OCI-LY1 (cell line): ENCODE measurements at regions not wholly inside any gene's neighbourhood (a gene's known extent, or its start where the extent isn't known, plus 50 kb on each side); places are given as distances from the start of the nearest gene placed in this dataset.

Source experiments
- H2AFZ ChIP-seq: fragments of 200-600 bp; sonication (generic), shearing (Covaris generic); 2 replicates; pipeline ENCODE4 v1.6.0; 2014; ENCODE audit warnings: antibody characterized with exemption, mild to moderate bottlenecking, low read length
- H3F3A ChIP-seq: fragments of 200-600 bp; sonication (generic), shearing (Covaris generic); 2 replicates; pipeline ENCODE4 v1.6.0; 2014; ENCODE audit warnings: mild to moderate bottlenecking, antibody characterized with exemption, low read length, moderate library complexity; ENCODE audit not compliant: insufficient read depth
- H3K27ac ChIP-seq: fragments of 200-600 bp; sonication (generic); 2 replicates; pipeline ENCODE4 v1.5.1; 2014; ENCODE audit warnings: low read length, mixed run types, mild to moderate bottlenecking, low read depth; ENCODE audit not compliant: poor library complexity, severe bottlenecking
- H3K27me3 ChIP-seq: fragments of 200-600 bp; sonication (generic); 2 replicates; pipeline ENCODE4 v1.6.0; 2014; ENCODE audit warnings: antibody characterized with exemption, mild to moderate bottlenecking, low read length, moderate library complexity; ENCODE audit not compliant: insufficient read depth
- H3K36me3 ChIP-seq: fragments of 200-600 bp; sonication (generic); 2 replicates; pipeline ENCODE4 v1.6.1; 2014; ENCODE audit warnings: mild to moderate bottlenecking, antibody characterized with exemption, low read length, moderate library complexity, mixed read lengths; ENCODE audit not compliant: insufficient read depth
- H3K4me1 ChIP-seq: fragments of 200-600 bp; sonication (generic); 2 replicates; pipeline ENCODE4 v1.5.1; 2014; ENCODE audit warnings: mild to moderate bottlenecking, low read length, moderate library complexity; ENCODE audit not compliant: insufficient read depth, severe bottlenecking
- H3K4me2 ChIP-seq: fragments of 200-600 bp; sonication (generic), shearing (Covaris generic); 2 replicates; pipeline ENCODE4 v1.6.1; 2014; ENCODE audit warnings: low read length
- H3K4me3 ChIP-seq: fragments of 200-600 bp; sonication (generic); 2 replicates; pipeline ENCODE4 v1.5.1; 2014; ENCODE audit warnings: low read length, low read depth, mild to moderate bottlenecking, mixed read lengths; ENCODE audit not compliant: poor library complexity, severe bottlenecking
- H3K79me2 ChIP-seq: fragments of 200-600 bp; shearing (Covaris generic); 2 replicates; pipeline ENCODE4 v1.6.1; 2016; ENCODE audit warnings: mixed run types, low read length, mixed read lengths; ENCODE audit not compliant: insufficient read depth
- H3K9ac ChIP-seq: fragments of 200-600 bp; sonication (generic), shearing (Covaris generic); 2 replicates; pipeline ENCODE4 v1.6.1; 2014; ENCODE audit warnings: mild to moderate bottlenecking, low read length, mixed read lengths
- H3K9me2 ChIP-seq: fragments of 200-600 bp; sonication (generic), shearing (Covaris generic); 2 replicates; pipeline ENCODE4 v1.6.1; 2014; ENCODE audit warnings: low read depth, mild to moderate bottlenecking, low read length, mixed read lengths
- H3K9me3 ChIP-seq: fragments of 200-600 bp; shearing (Covaris generic); 2 replicates; pipeline ENCODE4 v1.6.1; 2014; ENCODE audit warnings: low read length, mixed read lengths
- H4K20me1 ChIP-seq: fragments of 200-600 bp; sonication (generic), shearing (Covaris generic); 2 replicates; pipeline ENCODE4 v1.6.0; 2016; ENCODE audit warnings: mild to moderate bottlenecking, low read length; ENCODE audit not compliant: insufficient read depth
- EZH2 ChIP-seq: fragments of 200-600 bp; sonication (generic), shearing (Covaris generic); IDR thresholded peaks from 2 replicates; pipeline ENCODE4 v1.8.0; 2017; ENCODE audit warnings: borderline replicate concordance, mixed run types, mild to moderate bottlenecking, antibody characterized with exemption, low read length, moderate library complexity, mixed read lengths
- TF ChIP-seq, protein P1 (sequence below): fragments of 200-600 bp; sonication (generic), shearing (Covaris generic); IDR thresholded peaks from 2 replicates; pipeline ENCODE4 v1.5.1; 2017; ENCODE audit warnings: mild to moderate bottlenecking, antibody characterized with exemption, low read length, moderate library complexity, mixed read lengths

GRCh38 chrX:98931216-98931615, 1478.9 kb downstream of the PCDH19 start:
- Histone ChIP-seq H3K9me2 (no peaks in the 10 kb centered on the region), H3K27ac (no peak overlapping the region), H3K79me2 (no peaks in the 10 kb centered on the region), H4K20me1 (no peaks in the 10 kb centered on the region), H3F3A (no peaks in the 10 kb centered on the region), H3K4me2 (no peak overlapping the region), H2AFZ (no peak overlapping the region), H3K27me3 (no peaks in the 10 kb centered on the region), H3K4me1 (no peaks in the 10 kb centered on the region), H3K9ac (no peak overlapping the region), H3K9me3 (no peaks in the 10 kb centered on the region), H3K36me3 (no peaks in the 10 kb centered on the region), H3K4me3 (no peak overlapping the region)
- no peak for TF ChIP-seq EZH2
- TF ChIP-seq, protein P1, sequence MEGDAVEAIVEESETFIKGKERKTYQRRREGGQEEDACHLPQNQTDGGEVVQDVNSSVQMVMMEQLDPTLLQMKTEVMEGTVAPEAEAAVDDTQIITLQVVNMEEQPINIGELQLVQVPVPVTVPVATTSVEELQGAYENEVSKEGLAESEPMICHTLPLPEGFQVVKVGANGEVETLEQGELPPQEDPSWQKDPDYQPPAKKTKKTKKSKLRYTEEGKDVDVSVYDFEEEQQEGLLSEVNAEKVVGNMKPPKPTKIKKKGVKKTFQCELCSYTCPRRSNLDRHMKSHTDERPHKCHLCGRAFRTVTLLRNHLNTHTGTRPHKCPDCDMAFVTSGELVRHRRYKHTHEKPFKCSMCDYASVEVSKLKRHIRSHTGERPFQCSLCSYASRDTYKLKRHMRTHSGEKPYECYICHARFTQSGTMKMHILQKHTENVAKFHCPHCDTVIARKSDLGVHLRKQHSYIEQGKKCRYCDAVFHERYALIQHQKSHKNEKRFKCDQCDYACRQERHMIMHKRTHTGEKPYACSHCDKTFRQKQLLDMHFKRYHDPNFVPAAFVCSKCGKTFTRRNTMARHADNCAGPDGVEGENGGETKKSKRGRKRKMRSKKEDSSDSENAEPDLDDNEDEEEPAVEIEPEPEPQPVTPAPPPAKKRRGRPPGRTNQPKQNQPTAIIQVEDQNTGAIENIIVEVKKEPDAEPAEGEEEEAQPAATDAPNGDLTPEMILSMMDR: no peak

GRCh38 chrX:98924511-98924910, 1485.6 kb downstream of the PCDH19 start:
- Histone ChIP-seq H2AFZ (no peak overlapping the region), H3K27me3 (no peaks in the 10 kb centered on the region), H3K36me3 (no peaks in the 10 kb centered on the region), H3K4me3 (no peak overlapping the region), H3F3A (no peaks in the 10 kb centered on the region), H3K9me2 (no peaks in the 10 kb centered on the region), H3K4me2 (no peak overlapping the region), H3K9me3 (no peaks in the 10 kb centered on the region), H4K20me1 (no peaks in the 10 kb centered on the region), H3K27ac (no peak overlapping the region), H3K79me2 (no peaks in the 10 kb centered on the region), H3K4me1 (no peaks in the 10 kb centered on the region), H3K9ac (no peak overlapping the region)
- no peak for TF ChIP-seq EZH2
- TF ChIP-seq, protein P1: no peak

DNA sequence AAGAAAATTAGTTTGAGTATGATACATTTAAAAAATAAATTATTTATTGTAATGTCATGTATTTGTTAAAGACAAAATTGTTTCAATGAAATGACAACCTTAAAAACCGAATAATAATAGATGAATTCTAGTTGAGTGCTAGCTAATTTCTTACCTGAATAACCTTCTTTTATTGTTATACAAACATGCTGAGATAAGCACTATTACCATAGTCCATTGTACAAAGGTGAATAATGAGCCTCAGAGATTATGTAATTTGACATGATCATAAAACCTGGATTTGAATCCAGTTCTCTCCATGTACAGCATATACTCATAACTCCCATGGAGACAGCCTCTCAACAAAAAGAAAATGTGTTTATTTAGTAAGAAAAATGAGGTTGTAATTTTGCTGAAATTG, 1512.9 kb downstream of the PCDH19 start:
- no peaks in the 10 kb centered on the region for H3K36me3 ChIP-seq
- no peak overlapping the region for H3K4me2 ChIP-seq
- H3K9ac ChIP-seq: no peak overlapping the region
- H3K27ac ChIP-seq: no peak overlapping the region
- H4K20me1 ChIP-seq: no peaks in the 10 kb centered on the region
- no peak overlapping the region for H3K4me3 ChIP-seq
- TF ChIP-seq EZH2: no peak
- TF ChIP-seq, protein P1: no peak
- H3K9me3 ChIP-seq: no peaks in the 10 kb centered on the region
- H3F3A ChIP-seq: no peaks in the 10 kb centered on the region
- no peaks in the 10 kb centered on the region for H3K9me2 ChIP-seq
- no peaks in the 10 kb centered on the region for H3K27me3 ChIP-seq
- no peaks in the 10 kb centered on the region for H3K79me2 ChIP-seq
- no peaks in the 10 kb centered on the region for H3K4me1 ChIP-seq
- H2AFZ ChIP-seq: no peak overlapping the region
